LHCN-M2 (cell line): ENCODE measurements at regions not wholly inside any gene's neighbourhood (a gene's known extent, or its start where the extent isn't known, plus 50 kb on each side); places are given as distances from the start of the nearest gene placed in this dataset.

ENCODE experiments used
- DNase-seq: peaks from one replicate; pipeline ENCODE4 v3.0.0-alpha.2; 2012; ENCODE audit warnings: low read depth

DNA sequence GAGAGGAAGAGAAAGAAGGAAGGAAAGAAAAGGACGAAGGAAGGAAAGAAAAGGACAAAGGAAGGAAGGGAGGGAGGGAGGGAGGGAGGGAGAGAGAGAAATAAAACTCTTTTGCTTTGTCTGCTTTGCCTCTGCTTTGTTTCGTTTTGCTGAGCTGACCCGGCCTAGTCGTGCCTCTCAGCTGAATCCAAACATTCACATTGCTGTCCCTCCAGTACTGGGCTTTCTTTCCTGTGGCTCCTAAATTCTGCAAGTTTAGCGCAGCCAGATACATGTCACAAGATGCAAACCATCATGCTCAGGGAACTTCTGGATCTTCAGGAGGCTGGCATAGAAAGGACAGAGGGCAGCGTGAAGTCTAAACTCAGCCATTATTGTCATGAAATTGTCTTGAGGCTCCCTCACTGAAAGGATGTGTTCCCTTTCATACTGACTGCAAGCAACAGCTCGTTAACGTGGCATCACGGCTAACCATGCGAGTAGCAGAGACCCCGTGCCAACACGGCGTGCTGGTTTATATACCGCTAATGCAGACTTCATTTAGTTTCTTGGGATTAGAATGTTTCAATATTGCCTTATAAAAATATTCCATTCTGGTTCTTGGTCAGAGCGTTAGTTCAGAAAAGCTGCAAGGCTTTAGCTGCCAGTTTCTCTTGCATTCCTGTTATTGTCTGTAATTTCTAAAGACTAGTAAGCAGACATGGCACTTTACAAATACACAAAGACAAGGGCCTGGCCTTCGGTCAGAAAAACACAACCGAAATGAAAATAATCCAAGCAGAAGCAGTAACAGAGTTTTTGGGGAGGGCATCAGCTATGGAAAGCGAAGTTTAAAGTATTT lies 94.2 kb downstream of the TMEM174 start:
- DNase-seq: no peak

DNA sequence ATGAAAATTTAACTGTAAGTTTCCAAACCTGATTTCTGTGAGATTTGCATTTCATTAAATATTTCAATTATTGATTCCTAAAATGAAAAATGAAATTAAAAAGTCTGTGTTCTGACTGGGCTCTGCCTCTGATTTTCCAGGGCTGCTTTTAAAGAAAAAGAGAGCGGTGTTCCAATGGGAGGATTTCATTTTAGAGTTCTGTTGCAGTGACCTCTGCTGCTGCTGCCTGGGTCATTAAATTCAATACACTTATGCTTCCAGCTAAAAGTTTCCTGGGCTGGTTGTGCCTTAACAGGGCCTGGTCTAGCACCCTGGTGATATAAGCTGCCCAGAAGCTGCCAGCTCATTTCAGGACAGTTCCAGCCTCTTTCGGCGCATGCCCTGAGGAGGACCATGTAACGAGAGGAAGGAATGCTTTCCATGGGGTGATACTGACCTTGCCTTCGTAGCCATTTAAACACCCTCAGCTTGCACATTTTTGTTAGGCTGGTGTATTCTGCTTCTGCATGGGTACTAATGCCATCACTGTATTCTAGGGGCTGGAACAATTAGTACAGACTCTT lies 93.3 kb downstream of the TMEM174 start:
- no peak for DNase-seq

DNA sequence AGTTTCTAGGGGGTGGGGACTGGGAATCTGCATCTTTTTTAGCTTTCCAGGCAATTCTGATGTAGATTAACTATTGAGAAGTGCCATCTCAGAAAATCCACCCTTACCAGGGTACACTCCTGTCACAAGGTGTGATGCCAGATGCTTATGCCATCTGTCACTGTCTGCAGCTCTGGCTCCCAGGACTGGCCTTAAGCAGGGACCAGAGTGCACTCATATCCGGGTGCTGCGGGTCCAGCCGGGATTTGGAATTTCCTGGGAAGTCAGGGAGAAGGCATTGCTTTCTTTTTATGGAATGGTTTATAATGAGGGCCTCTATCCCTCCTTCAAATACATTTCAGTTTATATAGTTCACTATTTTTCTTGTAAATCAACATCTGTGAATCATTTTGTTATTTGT lies 92.6 kb downstream of the TMEM174 start:
- no peak for DNase-seq

DNA sequence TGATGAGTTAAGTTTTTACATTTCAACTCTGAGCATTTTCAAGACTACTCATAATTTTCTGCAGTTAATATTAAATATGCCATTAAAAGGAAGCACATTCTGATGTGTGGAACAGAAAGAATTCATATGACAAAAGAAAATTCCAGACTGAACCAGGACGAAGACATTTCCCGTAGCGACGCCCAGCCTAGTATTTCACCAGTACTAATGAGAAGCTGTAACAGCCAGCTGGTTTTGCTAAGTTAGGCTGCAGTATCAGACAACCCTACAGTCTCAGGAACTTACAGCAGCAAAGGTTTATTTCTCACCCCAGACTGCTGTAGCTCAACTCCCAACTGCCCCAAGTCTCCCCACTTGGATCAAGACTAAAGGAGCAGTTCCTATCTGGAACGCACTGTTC lies 91.6 kb downstream of the TMEM174 start:
- DNase-seq: no peak

DNA sequence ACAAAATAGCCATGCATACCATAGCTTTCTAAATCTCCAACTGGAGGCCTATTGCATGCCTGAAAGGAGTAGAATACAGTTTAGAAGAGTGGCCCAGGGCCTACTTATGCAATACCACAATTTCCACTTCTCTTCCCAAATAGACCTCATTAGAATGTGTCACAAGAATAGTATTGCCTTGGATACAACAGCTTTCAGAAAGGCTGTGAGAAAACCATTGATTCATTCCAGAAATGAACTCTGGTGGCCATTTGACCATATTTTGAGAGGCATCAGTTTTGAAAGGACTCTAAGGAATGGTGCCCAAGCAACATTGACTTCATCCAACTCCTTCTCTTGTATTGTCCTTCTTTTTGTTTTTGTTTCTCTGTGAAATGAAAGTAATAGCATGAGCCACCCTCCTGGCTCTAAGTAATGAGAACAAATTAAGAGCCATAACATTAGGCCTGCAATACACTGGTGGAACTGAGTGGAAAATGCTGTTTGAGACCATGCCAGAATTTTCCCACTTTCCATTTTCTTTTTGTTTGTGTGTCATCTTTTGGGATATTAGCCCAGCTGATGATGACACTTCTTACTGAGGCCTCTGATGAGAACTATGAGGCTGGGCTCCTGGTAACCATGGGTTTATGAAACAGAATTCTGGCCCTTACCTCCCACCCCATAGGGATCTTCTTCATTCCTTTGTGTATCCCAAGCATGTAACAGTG lies 90.2 kb downstream of the TMEM174 start:
- DNase-seq: no peak

DNA sequence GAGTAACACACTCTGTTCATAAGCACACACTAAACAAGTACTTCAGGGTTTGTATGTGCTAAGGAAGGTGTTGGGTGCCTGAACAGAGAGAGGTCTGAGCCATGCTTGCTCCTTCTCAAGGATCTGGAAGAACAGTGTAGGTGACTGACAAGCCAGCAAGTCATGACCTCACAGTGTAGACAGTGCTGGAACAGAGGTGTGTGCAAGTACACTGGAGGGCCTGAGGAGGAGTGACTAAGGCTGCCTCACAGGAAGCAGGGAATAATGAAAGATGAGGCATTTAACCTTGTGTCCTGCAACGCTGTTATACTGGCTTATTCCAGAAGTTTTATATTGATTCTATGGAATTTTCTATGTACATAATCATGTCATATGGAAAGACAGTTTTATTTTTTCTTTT lies 83.9 kb downstream of the TMEM174 start:
- no peak for DNase-seq

DNA sequence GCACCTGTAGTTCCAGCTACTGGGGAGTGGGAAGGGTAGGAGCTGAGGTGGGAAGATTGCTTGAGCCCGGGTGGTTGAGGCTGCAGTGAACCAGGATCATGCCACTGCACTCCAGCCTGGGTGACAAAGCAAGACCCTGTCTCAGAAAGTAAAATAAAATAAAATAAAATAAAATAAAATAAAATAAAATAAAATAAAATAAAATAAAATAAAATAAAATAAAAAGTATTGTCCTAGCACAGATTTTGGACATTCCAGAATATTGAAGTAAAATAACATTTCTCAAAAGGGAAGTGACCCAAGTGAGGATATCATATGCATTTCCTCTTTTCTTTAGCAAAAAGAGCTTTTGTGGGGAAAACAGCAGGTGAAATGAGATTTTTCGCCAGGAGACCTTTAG lies 83.5 kb downstream of the TMEM174 start:
- DNase-seq: no peak

DNA sequence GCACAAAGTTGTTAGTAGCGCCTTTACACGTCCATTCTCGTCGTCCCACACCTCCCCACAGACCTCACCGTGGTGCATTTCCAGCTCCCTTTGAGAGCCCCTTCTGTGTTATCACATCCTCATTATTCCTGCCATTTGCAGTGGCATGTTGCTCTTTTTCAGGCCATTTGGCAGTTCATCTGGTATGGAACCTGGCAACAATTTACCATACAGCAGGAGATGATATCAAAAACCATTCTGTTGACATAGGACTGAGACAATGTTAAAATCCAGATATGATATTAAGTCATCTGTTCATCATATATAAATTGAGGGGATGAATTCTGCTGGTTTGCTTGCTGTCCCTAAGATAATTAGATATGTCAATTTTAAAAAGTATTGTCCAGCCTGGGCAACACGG lies 83.0 kb downstream of the TMEM174 start:
- DNase-seq: no peak

DNA sequence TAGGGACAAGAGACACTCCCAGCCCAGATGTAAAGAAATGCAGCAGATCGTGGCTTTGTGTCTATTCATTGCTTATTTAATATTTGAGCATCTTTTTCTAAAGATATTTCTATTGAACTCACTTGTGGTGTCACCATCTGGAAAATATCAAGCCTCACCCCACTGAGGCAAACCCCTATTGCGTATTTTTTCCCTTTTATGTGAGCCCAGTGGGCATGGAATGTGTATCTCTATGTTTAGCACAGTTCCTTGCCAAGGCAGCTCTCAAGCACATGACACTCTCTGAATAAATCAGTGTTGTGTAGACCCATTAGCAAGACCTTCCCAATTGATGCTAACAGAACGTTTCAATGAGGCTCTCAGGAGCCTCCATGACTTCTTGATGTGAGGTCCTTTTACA lies 81.6 kb downstream of the TMEM174 start:
- DNase-seq: no peak

DNA sequence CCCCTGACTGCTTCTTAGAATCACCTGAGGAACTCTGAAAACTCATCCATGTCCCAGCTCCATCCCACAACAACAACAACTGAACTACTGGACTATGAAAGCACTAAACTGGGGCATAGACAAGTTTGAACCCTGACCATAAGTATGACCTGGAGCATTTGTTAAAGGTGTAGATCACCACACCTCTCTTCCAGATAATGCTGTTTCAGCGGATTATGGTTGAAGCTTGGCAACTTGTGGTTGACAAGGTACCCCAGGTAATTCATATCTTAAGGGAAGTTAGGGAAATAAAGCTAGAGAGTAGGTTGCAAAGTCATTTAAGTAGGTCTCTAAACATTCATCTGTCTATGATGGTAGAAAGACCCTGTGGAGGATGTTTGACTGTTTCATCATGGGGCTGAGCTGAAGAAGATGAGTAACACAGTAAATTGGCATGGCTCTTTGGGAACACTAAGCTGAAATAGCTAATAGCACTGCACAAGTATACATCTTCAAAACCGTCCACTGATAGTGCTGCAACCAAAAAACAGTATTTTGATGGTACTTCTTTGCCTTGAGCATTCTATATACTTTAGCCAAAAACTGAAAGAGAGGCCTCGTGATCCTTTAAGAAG lies 80.2 kb downstream of the TMEM174 start:
- no peak for DNase-seq

DNA sequence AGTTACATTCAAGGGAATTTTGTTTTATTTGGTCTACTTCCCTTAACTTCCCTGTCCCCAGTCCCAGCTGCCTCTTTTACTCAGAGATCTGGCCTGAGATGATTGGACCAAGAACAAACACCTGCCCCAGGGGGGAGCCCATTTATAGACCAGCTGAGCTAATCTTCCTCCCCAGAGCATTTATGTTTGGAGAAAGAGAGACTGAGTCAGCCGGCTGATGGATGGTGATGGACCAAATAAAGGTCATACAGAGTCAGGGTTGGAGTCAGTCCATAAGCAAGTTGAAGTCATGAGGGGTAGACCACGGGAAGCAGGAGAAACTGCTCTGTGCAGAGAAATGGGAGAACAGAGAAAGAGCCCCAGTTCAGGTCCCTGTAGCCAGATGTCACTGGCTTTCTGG lies 77.7 kb downstream of the TMEM174 start:
- peak; percentile 74 for DNase-seq

DNA sequence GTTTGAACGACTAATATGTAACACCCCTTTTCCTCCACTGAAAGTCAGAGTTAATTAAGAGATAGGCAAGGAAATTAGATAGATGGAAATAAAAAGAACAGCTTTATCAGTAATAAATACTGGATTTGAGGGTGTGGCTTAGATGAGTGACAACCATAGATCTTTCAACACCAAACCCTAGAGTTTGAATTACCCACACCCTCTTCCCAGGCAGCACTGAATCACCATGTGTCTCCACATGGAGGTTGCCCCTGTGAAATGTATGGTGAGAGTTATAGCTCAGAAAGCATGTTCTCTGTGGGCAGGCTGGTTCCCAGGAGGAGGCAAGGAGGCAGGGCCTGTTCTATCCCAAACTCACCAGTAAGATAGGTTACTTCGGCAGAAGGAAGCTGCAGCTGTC lies 69.7 kb downstream of the TMEM174 start:
- no peak for DNase-seq

DNA sequence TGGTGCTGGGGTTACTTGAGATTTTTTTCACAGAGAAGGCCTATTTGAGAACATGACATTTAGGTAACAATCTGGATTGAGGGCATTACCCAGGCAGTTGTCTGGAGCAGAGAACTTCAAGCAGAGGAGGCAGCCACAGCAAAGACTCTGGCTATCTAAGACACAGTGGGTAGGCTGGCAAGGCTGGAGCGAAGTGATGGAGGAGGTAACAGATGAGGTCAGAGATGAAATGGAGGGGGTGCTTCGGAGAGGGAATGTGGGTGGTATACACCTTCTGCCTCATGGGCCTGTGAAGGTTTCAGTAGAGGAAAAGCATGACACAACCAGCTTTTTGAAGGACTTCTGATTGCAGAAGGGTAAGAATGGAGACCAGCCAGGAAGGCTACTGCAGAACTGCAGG lies 65.9 kb downstream of the TMEM174 start:
- no peak for DNase-seq

DNA sequence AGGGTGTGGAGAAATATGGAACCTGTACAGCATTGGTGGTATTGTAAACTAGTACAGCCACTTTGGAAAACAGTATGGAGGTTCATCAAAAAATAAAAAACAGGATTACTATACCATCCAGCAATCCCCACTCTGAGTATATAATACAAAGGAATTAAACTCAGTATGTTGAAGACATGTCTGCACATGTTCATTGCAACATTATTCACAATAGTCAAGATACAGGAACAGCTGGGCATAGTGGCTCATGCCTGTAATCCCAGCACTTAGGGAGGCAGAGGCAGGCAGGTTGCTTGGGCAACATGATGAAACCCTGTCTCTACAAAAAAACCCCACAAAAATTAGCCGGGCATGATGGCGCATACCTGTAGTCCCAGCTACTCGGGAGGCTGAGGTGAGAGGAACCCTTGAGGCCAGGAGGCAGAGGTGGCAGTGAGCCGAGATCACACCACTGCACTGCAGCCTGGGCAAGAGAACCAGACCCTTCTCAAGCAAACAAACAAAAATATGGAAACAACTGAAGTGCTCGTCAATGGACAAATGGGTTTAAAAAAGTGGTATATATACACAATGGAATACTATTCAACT lies 63.6 kb downstream of the TMEM174 start:
- peak; percentile 48 for DNase-seq

DNA sequence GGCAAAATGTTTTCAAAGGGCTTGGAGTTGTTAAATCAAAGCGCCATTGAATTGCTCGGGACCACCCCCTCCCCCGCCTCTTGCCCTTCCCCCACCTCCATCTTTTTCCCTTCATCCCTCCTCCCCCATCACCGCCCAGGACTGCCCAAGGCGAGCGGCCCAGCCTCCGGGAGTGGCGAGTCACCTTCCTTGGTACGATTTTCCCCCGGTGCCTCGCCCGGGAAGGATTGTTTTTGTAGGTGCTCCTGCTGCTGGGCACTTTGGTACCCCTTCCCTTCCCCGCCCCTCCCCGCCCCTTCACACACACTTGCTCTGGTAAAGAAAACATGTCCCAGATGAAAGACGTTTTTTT lies 61.2 kb downstream of the TMEM174 start:
- DNase-seq: no peak

DNA sequence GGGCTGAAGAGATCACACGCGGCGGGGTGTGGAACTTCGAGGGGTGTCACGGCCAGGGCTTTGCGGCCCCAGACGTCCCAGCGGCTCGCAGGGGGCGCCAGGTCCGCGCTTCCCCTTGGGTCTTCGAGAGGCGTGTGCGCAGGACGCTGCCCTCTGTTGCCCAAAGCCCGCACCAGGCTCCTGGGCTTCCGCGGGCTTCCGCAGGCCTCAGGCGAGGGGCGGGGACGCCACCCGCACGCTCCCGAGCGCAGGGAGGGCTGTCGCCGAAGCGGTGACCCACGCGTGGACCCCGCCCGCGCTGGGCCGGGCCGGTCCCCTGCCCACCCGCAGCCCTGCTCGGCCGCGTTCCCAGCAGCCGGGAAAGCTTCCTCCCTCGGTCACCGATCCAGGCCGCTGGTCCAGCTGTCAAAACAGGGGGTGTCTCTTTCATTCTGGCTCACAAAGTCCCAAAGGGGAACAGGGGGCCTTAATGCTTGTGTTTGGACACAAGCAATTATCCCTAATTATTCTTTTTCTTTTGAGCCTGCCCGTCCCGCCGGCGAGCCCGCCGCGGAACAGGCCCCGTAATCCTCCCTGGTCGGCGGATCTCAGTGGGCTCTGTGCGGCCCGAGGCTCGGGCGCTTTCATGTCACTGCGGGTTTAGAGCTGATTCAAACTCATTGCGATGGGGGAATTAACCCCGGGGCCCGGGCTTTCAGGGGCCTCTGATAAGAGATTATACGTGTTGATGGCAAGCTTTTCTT lies 60.6 kb downstream of the TMEM174 start:
- DNase-seq: no peak

DNA sequence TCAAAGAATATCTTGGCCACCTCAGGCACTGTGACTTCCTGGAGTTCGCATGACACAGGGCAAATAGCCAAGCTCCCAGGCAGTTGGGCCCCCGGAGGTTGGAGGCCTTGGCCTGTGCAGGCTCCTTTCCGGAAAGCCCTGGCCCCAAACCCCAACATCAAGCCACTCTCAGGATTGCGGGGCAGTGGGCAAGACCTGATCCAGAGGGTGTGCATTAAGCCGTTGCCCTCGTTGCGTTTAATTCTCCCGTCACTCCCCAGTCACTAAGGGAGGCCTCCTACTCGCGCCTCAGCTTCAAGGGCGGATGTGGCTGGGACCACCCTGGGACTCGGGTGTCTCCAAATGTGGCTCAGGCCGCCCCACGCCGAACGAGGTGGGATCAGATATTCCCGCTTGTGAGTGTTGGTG lies 60.1 kb downstream of the TMEM174 start:
- DNase-seq: no peak

DNA sequence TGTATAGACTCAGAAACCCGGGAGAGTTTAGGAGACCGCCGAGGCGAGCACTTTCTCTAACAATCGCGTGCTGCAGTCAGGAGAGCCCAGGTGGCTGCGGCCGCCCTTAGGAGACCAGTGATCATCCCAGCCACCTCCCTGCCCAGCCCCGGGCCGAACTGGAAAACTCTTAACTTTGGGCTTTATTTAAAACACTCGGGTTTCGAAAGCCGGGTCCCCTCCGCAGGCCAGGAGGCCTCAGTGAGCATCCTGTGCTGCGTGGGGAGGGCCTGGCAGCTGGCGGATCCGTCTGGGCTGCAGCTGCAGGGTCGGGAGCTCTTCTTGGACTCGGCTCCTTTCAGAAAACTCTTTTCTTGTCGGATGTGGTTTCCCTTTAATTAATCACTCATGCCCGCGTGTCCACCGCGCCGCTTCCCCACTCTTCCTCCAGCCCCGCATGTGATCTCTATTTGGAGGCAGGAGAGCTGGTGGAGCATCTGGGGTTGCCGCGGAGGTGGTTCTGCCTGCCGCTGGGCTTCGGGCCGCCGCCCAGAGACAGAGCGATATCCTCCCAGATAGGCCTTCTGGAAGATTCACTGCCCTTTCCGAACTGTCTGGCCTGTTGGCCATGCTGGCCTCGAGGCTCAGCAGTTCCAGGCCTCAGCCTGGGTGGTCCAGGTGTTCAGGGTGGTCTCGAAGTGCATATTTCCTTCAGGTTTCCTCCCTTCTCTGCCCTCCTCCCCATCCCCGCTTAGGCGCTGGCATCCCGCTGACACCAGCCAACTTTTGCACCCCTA lies 59.5 kb downstream of the TMEM174 start:
- DNase-seq: no peak

DNA sequence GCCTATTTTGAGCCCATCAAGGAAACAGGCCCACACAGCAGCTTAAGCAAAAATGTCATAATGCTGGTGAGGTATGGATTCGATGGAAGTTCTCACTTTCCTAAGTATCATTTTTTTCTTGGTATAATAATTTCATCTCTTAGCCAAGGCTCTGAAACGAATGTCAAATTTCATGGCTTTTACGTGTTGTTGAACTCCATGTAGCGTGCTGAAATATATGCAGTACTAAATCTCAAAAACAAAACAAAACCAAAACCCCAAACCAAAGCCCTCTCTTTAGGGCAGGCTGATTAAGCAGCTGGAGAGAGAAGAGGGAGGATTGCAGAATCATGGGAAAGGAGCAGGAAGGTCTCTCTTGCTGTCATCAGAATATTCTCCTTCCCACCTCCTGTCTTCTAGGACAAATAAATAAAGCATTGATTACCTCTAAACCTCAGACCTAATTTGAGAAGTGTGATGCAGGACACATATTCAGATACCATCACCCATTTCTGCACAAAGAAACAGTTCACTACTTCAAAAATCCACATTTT lies 58.3 kb downstream of the TMEM174 start:
- no peak for DNase-seq
